ENCODE measurements at regions not wholly inside any gene's neighbourhood (a gene's known extent, or its start where the extent isn't known, plus 50 kb on each side); places are given as distances from the start of the nearest gene placed in this dataset.

GRCh38 chr2:4381773-4382172, 678.4 kb downstream of the DCDC2C start:
- TF ChIP-seq, protein P1, sequence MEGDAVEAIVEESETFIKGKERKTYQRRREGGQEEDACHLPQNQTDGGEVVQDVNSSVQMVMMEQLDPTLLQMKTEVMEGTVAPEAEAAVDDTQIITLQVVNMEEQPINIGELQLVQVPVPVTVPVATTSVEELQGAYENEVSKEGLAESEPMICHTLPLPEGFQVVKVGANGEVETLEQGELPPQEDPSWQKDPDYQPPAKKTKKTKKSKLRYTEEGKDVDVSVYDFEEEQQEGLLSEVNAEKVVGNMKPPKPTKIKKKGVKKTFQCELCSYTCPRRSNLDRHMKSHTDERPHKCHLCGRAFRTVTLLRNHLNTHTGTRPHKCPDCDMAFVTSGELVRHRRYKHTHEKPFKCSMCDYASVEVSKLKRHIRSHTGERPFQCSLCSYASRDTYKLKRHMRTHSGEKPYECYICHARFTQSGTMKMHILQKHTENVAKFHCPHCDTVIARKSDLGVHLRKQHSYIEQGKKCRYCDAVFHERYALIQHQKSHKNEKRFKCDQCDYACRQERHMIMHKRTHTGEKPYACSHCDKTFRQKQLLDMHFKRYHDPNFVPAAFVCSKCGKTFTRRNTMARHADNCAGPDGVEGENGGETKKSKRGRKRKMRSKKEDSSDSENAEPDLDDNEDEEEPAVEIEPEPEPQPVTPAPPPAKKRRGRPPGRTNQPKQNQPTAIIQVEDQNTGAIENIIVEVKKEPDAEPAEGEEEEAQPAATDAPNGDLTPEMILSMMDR (conservative IDR thresholded peaks at IDR 0.05) = no peak
- TF ChIP-seq ZFX (IDR thresholded peaks at IDR 0.05) = no peak

All from C4-2B (cell line).